ENCODE measurements at regions not wholly inside any gene's neighbourhood (a gene's known extent, or its start where the extent isn't known, plus 50 kb on each side); places are given as distances from the start of the nearest gene placed in this dataset.

DNA sequence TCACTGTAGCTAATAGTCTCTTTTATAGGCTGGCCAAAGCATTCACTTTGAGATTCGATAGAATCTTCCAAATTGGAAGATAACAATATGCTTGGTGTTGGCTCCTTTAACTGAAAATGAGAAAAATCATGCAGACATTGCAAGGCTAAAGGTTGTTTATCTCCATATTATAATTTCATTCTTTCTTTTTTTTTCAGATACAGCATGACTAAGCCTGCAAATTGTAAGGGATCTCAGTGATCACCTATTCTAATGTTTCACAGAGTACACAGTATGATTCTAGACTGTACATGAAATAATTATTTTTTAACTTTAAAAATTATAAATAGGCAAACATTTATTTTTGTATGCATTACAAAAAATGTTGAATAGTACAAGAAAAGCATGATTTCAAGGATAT, 451.7 kb upstream of the DDI1 start:
- TF ChIP-seq, protein P1, sequence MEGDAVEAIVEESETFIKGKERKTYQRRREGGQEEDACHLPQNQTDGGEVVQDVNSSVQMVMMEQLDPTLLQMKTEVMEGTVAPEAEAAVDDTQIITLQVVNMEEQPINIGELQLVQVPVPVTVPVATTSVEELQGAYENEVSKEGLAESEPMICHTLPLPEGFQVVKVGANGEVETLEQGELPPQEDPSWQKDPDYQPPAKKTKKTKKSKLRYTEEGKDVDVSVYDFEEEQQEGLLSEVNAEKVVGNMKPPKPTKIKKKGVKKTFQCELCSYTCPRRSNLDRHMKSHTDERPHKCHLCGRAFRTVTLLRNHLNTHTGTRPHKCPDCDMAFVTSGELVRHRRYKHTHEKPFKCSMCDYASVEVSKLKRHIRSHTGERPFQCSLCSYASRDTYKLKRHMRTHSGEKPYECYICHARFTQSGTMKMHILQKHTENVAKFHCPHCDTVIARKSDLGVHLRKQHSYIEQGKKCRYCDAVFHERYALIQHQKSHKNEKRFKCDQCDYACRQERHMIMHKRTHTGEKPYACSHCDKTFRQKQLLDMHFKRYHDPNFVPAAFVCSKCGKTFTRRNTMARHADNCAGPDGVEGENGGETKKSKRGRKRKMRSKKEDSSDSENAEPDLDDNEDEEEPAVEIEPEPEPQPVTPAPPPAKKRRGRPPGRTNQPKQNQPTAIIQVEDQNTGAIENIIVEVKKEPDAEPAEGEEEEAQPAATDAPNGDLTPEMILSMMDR (IDR thresholded peaks at IDR 0.05; ENCODE audit: low read depth, low read length, missing input control), result no peak
- no peak for TF ChIP-seq JUND (IDR thresholded peaks at IDR 0.05)
- TF ChIP-seq YY1 (IDR thresholded peaks at IDR 0.05), result no peak
- TF ChIP-seq, protein P2, sequence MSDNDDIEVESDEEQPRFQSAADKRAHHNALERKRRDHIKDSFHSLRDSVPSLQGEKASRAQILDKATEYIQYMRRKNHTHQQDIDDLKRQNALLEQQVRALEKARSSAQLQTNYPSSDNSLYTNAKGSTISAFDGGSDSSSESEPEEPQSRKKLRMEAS (IDR thresholded peaks at IDR 0.05), result no peak
- TF ChIP-seq SP1 (IDR thresholded peaks at IDR 0.05), result no peak
- TF ChIP-seq RAD21 (IDR thresholded peaks at IDR 0.05), result no peak
- TF ChIP-seq REST (IDR thresholded peaks at IDR 0.05), result no peak
- TF ChIP-seq, protein P3, sequence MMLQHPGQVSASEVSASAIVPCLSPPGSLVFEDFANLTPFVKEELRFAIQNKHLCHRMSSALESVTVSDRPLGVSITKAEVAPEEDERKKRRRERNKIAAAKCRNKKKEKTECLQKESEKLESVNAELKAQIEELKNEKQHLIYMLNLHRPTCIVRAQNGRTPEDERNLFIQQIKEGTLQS (IDR thresholded peaks at IDR 0.05), result no peak
- no peak for TF ChIP-seq GABPA (IDR thresholded peaks at IDR 0.05 in 1 of 2, conservative IDR thresholded peaks at IDR 0.05 in 1 of 2)
- no peak for TF ChIP-seq HNF4A (conservative IDR thresholded peaks at IDR 0.05)

Measured in liver (tissue), 3 donors.